Epithelial cell of proximal tubule (primary cell): ENCODE measurements at regions not wholly inside any gene's neighbourhood (a gene's known extent, or its start where the extent isn't known, plus 50 kb on each side); places are given as distances from the start of the nearest gene placed in this dataset.

ENCODE experiments used
- DNase-seq: peaks from one replicate; pipeline ENCODE4 v3.0.0-alpha.2; 2011; ENCODE audit warnings: low read depth
- H3K4me3 ChIP-seq: 2 replicates; pipeline ENCODE4 v1.5.1; 2011; ENCODE audit warnings: low read depth, mild to moderate bottlenecking, low read length
- TF ChIP-seq, protein P1 (sequence below): conservative IDR thresholded peaks from 2 replicates; pipeline ENCODE4 v1.5.1; 2012; ENCODE audit warnings: low read depth, mild to moderate bottlenecking, low read length

DNA sequence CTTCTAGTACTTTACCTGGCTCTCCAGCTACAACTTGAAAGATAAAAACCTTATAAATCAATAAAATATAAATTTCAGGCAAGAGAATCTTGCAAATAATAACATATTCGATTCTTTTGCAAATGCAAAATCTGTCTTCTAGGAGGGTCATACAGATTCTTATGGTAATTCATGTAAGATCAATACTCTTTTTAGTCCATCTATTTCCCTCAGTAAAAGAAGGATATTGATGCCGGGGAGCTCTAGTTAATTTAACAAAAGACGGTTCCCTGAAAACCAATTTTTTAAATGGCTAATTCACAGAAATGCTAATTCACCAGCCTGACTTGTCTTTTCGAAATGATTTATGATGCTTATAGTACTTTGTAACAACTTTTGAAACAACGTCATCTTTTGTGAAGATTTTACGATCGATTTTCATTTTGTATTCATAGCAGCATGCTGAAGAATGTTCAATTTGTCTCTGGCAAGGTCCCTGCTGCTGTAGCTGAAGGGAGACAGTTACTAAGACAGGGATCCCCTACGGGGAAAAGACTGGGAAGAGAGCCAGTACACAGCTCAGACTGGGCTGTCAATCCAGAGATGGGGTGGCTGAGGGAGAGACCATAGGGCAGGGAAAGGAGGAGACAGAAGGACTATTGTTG, 90.6 kb upstream of the SPAG17 start:
- DNase-seq = no peak
- no peak overlapping the region for H3K4me3 ChIP-seq
- TF ChIP-seq, protein P1, sequence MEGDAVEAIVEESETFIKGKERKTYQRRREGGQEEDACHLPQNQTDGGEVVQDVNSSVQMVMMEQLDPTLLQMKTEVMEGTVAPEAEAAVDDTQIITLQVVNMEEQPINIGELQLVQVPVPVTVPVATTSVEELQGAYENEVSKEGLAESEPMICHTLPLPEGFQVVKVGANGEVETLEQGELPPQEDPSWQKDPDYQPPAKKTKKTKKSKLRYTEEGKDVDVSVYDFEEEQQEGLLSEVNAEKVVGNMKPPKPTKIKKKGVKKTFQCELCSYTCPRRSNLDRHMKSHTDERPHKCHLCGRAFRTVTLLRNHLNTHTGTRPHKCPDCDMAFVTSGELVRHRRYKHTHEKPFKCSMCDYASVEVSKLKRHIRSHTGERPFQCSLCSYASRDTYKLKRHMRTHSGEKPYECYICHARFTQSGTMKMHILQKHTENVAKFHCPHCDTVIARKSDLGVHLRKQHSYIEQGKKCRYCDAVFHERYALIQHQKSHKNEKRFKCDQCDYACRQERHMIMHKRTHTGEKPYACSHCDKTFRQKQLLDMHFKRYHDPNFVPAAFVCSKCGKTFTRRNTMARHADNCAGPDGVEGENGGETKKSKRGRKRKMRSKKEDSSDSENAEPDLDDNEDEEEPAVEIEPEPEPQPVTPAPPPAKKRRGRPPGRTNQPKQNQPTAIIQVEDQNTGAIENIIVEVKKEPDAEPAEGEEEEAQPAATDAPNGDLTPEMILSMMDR = no peak

DNA sequence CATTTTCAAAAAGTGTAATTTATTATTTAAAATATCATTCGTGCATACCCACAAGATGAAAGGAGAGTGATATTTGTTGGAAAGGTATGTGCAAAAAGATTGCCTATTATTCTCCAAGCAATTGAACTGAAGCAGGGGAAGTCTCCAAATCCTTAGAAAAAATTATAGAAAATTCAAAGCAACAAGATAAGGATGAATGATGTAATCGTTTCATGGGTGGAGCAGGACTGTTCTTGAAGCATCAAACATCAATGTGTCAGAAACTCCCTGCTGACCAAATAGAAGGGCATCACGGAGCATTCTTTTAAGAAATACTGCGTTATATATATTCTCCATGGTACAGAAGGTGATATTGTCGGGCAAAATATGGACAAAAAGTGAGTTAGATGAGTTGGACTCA, 87.9 kb upstream of the SPAG17 start:
- no peak for DNase-seq
- no peak overlapping the region for H3K4me3 ChIP-seq
- TF ChIP-seq, protein P1 = no peak

DNA sequence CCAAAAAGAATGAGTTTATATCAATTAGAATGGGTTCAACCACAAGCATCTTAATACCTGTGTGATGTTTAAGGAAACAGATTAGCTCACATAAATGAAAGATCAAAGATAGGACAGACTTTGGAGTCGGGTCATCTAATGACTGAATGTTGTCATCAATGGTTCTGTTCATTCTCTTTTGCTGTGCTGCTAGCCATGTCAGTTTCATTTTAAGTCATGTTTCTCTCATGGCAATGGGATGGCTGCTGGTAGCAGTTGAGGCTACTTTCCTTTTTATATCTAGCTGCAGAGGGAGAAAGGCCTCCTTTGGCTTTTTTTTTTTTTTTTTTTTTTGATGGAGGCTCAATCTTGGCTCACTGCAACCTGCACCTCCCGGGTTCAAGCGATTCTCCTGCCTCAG, 86.9 kb upstream of the SPAG17 start:
- no peak for DNase-seq
- TF ChIP-seq, protein P1 = no peak
- no peak overlapping the region for H3K4me3 ChIP-seq

DNA sequence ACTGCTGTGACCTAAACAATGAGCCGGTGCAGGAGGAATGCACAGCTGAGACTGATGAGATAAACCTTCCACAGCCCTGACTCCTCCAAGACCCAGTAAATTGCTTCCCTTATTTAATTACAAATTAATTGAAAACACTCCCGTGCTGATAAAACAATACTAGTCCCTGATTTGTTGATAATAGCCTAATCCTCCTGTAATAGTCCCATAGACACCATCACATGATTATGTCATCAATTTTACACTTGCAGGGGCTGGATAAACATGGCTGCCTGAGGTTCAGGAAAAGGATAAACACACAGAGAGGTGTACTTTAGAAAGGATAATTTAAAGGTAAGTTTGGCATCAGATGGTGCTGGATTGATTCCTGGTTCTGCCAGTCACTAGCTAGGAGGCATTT, 84.6 kb upstream of the SPAG17 start:
- TF ChIP-seq, protein P1 = no peak
- DNase-seq = no peak
- H3K4me3 ChIP-seq = no peak overlapping the region

DNA sequence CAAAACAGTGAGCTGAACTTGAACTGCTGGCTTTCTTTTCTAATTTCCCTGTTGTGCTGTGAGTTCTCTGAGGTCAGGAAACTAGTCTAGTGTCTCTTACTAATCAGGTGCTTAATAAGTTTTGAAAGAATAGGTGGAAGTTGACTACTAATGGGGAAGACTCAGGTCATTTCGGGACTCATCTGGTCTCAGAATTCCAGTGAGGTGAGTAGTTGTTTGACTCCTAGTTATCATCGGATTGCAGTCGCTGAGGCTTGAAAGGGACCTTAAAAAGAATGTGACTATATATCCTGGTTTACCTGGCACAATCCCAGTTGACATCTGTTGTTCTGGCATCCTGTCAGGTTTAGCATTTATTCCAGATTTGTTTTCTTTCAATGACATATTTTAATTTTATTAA, 81.4 kb upstream of the SPAG17 start:
- H3K4me3 ChIP-seq = no peak overlapping the region
- DNase-seq = peak; percentile 61
- TF ChIP-seq, protein P1 = no peak

DNA sequence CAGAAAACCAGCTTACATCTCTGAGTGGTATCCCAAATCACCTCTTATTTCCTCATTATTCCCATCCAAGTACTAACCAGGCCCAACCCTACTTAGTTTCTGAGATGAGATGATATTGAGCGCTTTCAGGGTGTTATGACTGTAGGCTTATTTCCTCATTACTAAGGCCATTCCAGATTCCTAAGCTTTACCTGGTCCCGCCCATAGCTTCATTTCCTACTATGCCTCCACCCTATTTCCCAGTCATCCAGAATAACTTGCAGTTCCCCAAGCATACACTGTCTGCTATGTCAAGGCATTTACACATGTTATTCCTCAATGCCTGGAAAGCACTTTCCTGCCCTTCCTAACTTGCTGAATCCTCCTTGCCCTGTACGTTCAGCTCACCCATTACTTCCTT, 79.3 kb upstream of the SPAG17 start:
- TF ChIP-seq, protein P1 = no peak
- H3K4me3 ChIP-seq = no peak overlapping the region
- no peak for DNase-seq

DNA sequence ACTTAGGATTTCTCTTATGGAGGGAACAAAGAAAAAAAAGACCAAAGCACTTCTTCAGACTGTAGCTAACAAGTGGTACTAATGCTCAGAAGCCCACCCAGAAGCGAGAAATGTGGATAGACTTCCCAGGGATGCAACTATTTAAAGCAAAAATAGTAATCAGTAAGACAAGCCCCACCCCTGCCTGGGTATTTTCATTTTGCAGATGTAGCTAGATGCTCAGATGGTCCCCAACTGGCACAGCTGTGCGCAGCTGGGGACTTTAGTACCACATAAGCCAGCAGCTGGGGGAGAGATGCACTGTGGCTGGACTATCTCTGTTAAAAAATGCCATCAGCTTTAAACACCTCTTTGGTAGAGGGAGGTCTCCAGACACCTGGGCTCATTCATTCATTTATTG, 77.8 kb upstream of the SPAG17 start:
- TF ChIP-seq, protein P1 = no peak
- no peak for DNase-seq
- no peak overlapping the region for H3K4me3 ChIP-seq
